ENCODE measurements at regions not wholly inside any gene's neighbourhood (a gene's known extent, or its start where the extent isn't known, plus 50 kb on each side); places are given as distances from the start of the nearest gene placed in this dataset.

DNA sequence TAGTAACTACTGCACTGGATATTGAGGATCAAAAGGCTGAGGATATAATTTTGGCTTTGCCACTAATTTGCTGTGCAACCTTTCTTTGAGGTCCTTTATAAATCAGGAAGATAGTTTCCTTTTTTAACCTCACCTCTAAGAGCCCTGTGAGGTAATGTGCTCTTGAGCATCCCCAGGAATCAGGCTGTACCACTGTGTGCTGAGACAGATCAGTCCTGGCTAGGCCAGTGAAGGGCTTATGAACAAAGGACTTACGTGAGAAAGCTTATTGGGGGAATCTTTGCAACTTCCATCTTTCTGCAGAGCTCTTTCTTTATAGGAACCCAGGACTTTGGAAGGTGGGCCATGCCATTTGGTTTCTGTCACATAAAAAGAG, 188.9 kb downstream of the SIPA1L2 start:
- WGBS, 2 experiments: 83 to 89% methylated on average over 1 of the region's 1 CpG
- peaks cover 16% of the 10 kb centered on the region for H3K36me3 ChIP-seq (ENCODE audit: control insufficient read depth, insufficient read depth, low read length)

DNA sequence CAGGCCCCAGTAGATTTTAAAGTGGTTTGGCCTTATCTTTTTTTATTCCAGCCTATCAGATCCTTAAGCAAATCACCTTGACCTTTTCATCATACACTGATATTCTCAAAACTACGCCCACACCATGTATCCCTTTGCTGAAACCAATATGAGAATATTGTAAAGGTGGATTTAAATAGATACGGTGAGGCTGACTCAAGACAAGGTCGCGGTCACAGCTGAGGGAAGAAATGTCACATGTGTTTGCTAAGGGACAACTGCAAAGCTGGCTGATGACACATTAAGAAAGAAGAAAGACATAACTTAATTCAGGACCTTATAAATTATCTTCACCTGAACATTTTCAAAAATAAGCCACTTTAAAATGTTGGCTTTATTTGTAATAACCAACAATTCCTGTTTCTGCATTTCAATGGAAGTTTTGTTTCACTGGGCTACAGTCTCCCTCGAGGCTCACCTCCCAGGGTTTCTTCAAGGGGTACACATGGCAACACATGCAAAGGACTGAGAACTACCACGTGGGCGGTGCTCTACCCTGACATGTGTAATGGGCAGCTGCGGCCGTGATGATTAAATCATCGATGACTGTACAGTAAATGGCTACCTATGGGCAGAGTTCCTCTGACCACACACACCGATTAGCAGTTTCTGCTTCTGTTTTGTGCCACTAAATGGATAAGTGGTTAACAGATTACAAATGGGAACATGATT, 189.5 kb downstream of the SIPA1L2 start:
- H3K9me3 ChIP-seq (ENCODE audit: control insufficient read depth, low read length): no peaks in the 10 kb centered on the region
- WGBS, 2 experiments: 93 to 94% methylated on average over 11 of the region's 11 CpGs
- no peaks in the 10 kb centered on the region for H3K4me1 ChIP-seq (ENCODE audit: control insufficient read depth, insufficient read depth, low read length)
- H3K36me3 ChIP-seq (ENCODE audit: control insufficient read depth, insufficient read depth, low read length): peaks cover 16% of the 10 kb centered on the region
- H3K27me3 ChIP-seq (ENCODE audit: control insufficient read depth, insufficient read depth, low read length, poor library complexity, severe bottlenecking): no peaks in the 10 kb centered on the region
- no peak overlapping the region for H3K4me3 ChIP-seq (ENCODE audit: insufficient read depth, low read depth, low read length)
- H3K27ac ChIP-seq (ENCODE audit: insufficient read depth, low read depth, low read length, poor library complexity, severe bottlenecking): no peak overlapping the region

More for the DNA sequence above, 188.9 kb downstream of the SIPA1L2 start:
- Histone ChIP-seq H3K4me3 (ENCODE audit: insufficient read depth, low read depth, low read length) (no peak overlapping the region), H3K27ac (ENCODE audit: insufficient read depth, low read depth, low read length, poor library complexity, severe bottlenecking) (no peak overlapping the region), H3K9me3 (ENCODE audit: control insufficient read depth, low read length) (no peaks in the 10 kb centered on the region), H3K27me3 (ENCODE audit: control insufficient read depth, insufficient read depth, low read length, poor library complexity, severe bottlenecking) (no peaks in the 10 kb centered on the region), H3K4me1 (ENCODE audit: control insufficient read depth, insufficient read depth, low read length) (no peaks in the 10 kb centered on the region)

DNA sequence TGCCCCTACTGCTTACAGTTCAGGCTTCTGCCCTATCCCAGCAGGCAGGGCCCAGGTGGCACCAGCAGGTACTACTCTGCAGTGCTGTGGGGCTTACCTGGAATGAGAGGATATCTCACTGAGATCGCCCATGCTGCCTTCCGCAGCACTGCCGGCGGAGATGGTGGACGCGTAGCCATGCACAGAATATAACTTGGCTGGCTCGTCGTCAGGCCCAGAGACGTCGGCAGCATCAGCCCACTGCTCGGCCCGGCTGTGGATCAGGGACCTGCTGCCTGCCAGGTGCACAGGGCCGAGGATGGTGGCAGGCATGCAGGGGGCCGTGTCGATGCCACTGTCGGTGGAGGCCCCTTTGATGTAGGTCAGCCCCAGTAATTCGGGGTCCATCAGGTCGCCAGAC, 190.9 kb downstream of the SIPA1L2 start:
- no peak overlapping the region for H3K27ac ChIP-seq (ENCODE audit: insufficient read depth, low read depth, low read length, poor library complexity, severe bottlenecking)
- no peak overlapping the region for H3K4me3 ChIP-seq (ENCODE audit: insufficient read depth, low read depth, low read length)
- H3K4me1 ChIP-seq (ENCODE audit: control insufficient read depth, insufficient read depth, low read length): no peaks in the 10 kb centered on the region
- H3K36me3 ChIP-seq (ENCODE audit: control insufficient read depth, insufficient read depth, low read length): peaks cover 10% of the 10 kb centered on the region
- H3K9me3 ChIP-seq (ENCODE audit: control insufficient read depth, low read length): no peaks in the 10 kb centered on the region
- WGBS, 2 experiments: 96 to 97% methylated on average over 18 of the region's 18 CpGs
- H3K27me3 ChIP-seq (ENCODE audit: control insufficient read depth, insufficient read depth, low read length, poor library complexity, severe bottlenecking): no peaks in the 10 kb centered on the region

DNA sequence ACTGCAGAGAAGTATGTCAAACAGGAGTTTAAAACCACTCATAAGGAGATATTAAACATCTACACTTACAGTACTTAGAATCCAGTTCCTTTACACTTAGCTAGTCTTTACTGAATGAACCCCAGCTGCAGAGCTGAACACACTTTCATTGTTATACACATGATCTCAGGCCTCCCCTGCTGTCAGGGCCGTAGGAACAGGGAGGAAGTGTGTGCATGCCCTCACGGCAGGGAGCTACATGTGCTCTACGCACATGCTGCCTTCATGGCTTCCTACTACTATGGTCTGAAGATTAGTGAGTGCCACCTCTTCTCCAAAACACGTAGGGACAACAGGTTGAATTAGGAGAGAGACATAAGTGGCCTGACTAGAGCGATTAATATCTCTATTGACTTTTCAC, 191.5 kb downstream of the SIPA1L2 start:
- H3K36me3 ChIP-seq (ENCODE audit: control insufficient read depth, insufficient read depth, low read length): peaks cover 10% of the 10 kb centered on the region
- WGBS, 2 experiments: 71 to 76% methylated on average over 5 of the region's 5 CpGs
- no peaks in the 10 kb centered on the region for H3K27me3 ChIP-seq (ENCODE audit: control insufficient read depth, insufficient read depth, low read length, poor library complexity, severe bottlenecking)
- H3K27ac ChIP-seq (ENCODE audit: insufficient read depth, low read depth, low read length, poor library complexity, severe bottlenecking): no peak overlapping the region
- H3K4me1 ChIP-seq (ENCODE audit: control insufficient read depth, insufficient read depth, low read length): no peaks in the 10 kb centered on the region
- no peaks in the 10 kb centered on the region for H3K9me3 ChIP-seq (ENCODE audit: control insufficient read depth, low read length)
- no peak overlapping the region for H3K4me3 ChIP-seq (ENCODE audit: insufficient read depth, low read depth, low read length)

DNA sequence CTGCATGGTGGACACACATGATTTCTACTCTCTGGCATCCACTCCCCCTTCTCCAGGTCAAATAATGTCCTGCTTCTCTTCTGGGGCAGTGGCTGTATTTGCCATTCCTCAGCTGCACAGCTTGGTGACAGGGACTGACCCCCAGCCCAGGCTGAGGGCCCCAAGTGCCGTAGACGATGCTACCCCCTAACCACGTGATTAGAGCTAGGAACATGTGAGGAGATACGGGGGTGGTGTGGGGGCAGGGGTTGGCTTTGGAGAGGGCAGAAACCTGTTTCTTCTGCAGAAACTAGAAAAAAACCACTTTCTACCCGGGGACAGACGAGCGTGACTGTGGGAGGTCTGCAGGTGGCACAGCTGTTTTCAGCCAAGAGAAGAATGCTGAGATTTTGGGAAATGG, 192.4 kb downstream of the SIPA1L2 start:
- WGBS, 2 experiments: 91 to 93% methylated on average over 7 of the region's 7 CpGs
- H3K9me3 ChIP-seq (ENCODE audit: control insufficient read depth, low read length): no peaks in the 10 kb centered on the region
- no peak overlapping the region for H3K27ac ChIP-seq (ENCODE audit: insufficient read depth, low read depth, low read length, poor library complexity, severe bottlenecking)
- H3K36me3 ChIP-seq (ENCODE audit: control insufficient read depth, insufficient read depth, low read length): peaks cover 6% of the 10 kb centered on the region
- no peaks in the 10 kb centered on the region for H3K4me1 ChIP-seq (ENCODE audit: control insufficient read depth, insufficient read depth, low read length)
- H3K27me3 ChIP-seq (ENCODE audit: control insufficient read depth, insufficient read depth, low read length, poor library complexity, severe bottlenecking): no peaks in the 10 kb centered on the region
- H3K4me3 ChIP-seq (ENCODE audit: insufficient read depth, low read depth, low read length): no peak overlapping the region

DNA sequence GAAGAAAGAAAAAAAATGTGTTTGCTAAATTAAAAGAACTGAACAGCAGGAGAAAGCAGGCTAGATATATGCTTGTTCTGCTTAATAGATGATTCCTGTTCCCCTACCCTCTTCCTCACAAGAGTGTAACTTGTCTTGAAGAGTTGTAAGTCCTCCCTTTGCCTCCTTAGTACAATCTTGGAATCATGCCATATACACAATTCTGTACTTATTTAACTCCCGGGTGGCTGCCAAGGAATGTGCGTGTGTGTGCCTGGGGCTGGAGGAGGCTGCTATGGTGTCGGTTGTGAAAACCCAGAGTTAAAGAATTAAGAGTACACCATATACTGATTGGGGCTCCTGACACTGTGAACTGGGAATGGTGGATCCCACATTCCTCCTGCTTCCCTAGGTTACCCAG, 194.2 kb downstream of the SIPA1L2 start:
- H3K27ac ChIP-seq (ENCODE audit: insufficient read depth, low read depth, low read length, poor library complexity, severe bottlenecking): no peak overlapping the region
- peaks cover 11% of the 10 kb centered on the region for H3K36me3 ChIP-seq (ENCODE audit: control insufficient read depth, insufficient read depth, low read length)

DNA sequence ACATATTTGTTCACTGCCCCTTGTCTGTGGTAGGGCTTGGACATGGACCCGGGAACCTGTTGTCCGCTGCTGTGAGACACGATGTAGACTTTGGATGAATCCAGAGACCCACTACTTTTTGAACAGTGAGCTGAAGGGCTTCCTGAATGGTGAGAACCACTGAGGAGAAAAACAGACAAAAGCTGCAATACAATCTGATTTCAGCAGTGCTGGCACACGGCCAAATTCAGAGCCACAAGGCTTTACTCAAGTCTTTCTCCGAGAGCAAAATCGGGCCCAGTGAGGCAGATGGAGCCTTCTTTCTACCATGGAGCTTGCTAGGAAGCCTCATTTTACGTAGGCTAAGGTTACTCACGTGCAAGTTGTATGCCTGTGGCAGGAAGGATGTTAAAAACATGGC, 197.6 kb downstream of the SIPA1L2 start:
- WGBS, 2 experiments: 93% methylated on average over 8 of the region's 8 CpGs
- Histone ChIP-seq H3K27ac (ENCODE audit: insufficient read depth, low read depth, low read length, poor library complexity, severe bottlenecking) (no peak overlapping the region), H3K4me3 (ENCODE audit: insufficient read depth, low read depth, low read length) (no peak overlapping the region), H3K4me1 (ENCODE audit: control insufficient read depth, insufficient read depth, low read length) (no peaks in the 10 kb centered on the region), H3K9me3 (ENCODE audit: control insufficient read depth, low read length) (no peaks in the 10 kb centered on the region), H3K36me3 (ENCODE audit: control insufficient read depth, insufficient read depth, low read length) (peaks cover 5% of the 10 kb centered on the region), H3K27me3 (ENCODE audit: control insufficient read depth, insufficient read depth, low read length, poor library complexity, severe bottlenecking) (no peaks in the 10 kb centered on the region)

More for the DNA sequence above, 194.2 kb downstream of the SIPA1L2 start:
- 93 to 100% methylated on average over 1 to 3 of the region's 3 CpGs for WGBS, 2 experiments
- Histone ChIP-seq H3K4me1 (ENCODE audit: control insufficient read depth, insufficient read depth, low read length) (no peaks in the 10 kb centered on the region), H3K4me3 (ENCODE audit: insufficient read depth, low read depth, low read length) (no peak overlapping the region), H3K27me3 (ENCODE audit: control insufficient read depth, insufficient read depth, low read length, poor library complexity, severe bottlenecking) (no peaks in the 10 kb centered on the region), H3K9me3 (ENCODE audit: control insufficient read depth, low read length) (no peaks in the 10 kb centered on the region)

DNA sequence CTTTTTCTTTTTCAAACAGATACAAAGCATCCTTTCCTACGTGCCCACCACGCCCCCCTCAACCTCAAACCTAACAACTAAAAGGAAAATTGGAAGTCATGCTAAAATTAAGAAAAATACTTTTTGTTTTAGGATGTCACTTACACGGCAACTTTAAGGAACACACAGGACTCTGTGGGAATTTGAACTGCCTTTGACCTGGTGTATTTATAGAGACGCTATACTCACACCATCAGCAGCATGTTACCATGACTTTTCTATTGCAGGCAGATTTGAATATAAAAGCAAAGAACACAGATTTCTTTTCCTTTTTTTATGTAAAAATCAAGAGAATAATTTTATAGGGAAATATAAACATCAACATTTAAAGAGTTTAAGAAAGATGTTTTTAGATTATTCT, 198.2 kb downstream of the SIPA1L2 start:
- no peaks in the 10 kb centered on the region for H3K9me3 ChIP-seq (ENCODE audit: control insufficient read depth, low read length)
- peaks cover 9% of the 10 kb centered on the region for H3K36me3 ChIP-seq (ENCODE audit: control insufficient read depth, insufficient read depth, low read length)
- H3K27ac ChIP-seq (ENCODE audit: insufficient read depth, low read depth, low read length, poor library complexity, severe bottlenecking): no peak overlapping the region
- WGBS, 2 experiments: 94 to 100% methylated on average over 2 of the region's 4 CpGs
- H3K4me3 ChIP-seq (ENCODE audit: insufficient read depth, low read depth, low read length): no peak overlapping the region
- H3K4me1 ChIP-seq (ENCODE audit: control insufficient read depth, insufficient read depth, low read length): no peaks in the 10 kb centered on the region
- H3K27me3 ChIP-seq (ENCODE audit: control insufficient read depth, insufficient read depth, low read length, poor library complexity, severe bottlenecking): no peaks in the 10 kb centered on the region

DNA sequence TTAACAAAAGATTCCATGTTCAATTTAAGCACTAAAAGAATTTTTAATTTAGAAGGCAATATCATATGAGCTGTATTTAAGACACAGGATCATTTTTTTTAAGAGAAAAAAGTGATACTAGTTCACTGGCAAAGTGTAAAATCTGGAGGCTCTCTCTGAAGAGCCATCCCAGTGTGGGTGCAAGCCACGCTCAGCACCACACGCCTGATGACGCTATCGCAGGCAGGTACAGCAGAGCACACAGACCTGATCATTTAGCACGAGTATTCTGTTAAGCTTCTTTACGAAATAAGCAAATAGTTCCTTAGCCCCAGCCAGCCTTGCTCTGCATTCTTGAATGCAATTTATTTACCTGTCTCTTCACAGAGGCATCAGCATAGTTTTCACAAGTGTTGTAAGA, 198.6 kb downstream of the SIPA1L2 start:
- Histone ChIP-seq H3K4me3 (ENCODE audit: insufficient read depth, low read depth, low read length) (no peak overlapping the region), H3K9me3 (ENCODE audit: control insufficient read depth, low read length) (no peaks in the 10 kb centered on the region), H3K4me1 (ENCODE audit: control insufficient read depth, insufficient read depth, low read length) (no peaks in the 10 kb centered on the region), H3K27me3 (ENCODE audit: control insufficient read depth, insufficient read depth, low read length, poor library complexity, severe bottlenecking) (no peaks in the 10 kb centered on the region), H3K36me3 (ENCODE audit: control insufficient read depth, insufficient read depth, low read length) (peaks cover 9% of the 10 kb centered on the region), H3K27ac (ENCODE audit: insufficient read depth, low read depth, low read length, poor library complexity, severe bottlenecking) (no peak overlapping the region)
- 95 to 98% methylated on average over 6 of the region's 6 CpGs for whole genome bisulfite sequencing, 2 experiments

DNA sequence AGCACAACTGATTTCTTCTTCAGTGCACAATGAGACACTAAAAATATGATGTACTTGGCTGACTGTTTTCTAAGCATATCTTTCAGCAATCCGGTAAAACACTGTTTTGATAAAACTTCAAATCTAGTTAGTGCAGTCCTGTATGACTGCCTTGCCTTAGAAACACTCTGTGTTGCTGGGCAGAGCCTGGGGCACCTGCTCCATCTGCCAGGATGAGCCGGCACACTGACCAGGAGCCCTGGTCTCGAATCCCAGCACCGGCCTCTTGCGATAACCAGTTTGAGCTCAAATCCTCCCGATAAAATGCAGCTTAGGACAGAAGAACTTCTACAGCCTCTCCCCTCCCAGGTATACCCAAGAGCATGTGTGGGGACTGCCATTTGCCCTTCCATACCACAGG, 199.5 kb downstream of the SIPA1L2 start:
- WGBS, 2 experiments: 96% methylated on average over 6 of the region's 6 CpGs
- peaks cover 11% of the 10 kb centered on the region for H3K36me3 ChIP-seq (ENCODE audit: control insufficient read depth, insufficient read depth, low read length)
- H3K27me3 ChIP-seq (ENCODE audit: control insufficient read depth, insufficient read depth, low read length, poor library complexity, severe bottlenecking): no peaks in the 10 kb centered on the region
- no peaks in the 10 kb centered on the region for H3K4me1 ChIP-seq (ENCODE audit: control insufficient read depth, insufficient read depth, low read length)
- H3K9me3 ChIP-seq (ENCODE audit: control insufficient read depth, low read length): no peaks in the 10 kb centered on the region
- H3K4me3 ChIP-seq (ENCODE audit: insufficient read depth, low read depth, low read length): no peak overlapping the region
- H3K27ac ChIP-seq (ENCODE audit: insufficient read depth, low read depth, low read length, poor library complexity, severe bottlenecking): no peak overlapping the region
